ENCODE measurements at regions not wholly inside any gene's neighbourhood (a gene's known extent, or its start where the extent isn't known, plus 50 kb on each side); places are given as distances from the start of the nearest gene placed in this dataset.

GRCh38 chr2:176865336-176865735 lies 347.3 kb upstream of the HNRNPA3 start:
- TF ChIP-seq CTCF (conservative IDR thresholded peaks at IDR 0.05; ENCODE audit: low read depth, low read length) (no peak), EZH2 (IDR thresholded peaks at IDR 0.05; ENCODE audit: low read length, unreplicated experiment) (no peak), EZH2phosphoT487 (IDR thresholded peaks at IDR 0.05; ENCODE audit: borderline replicate concordance, low read length) (no peak)
